ENCODE measurements at regions not wholly inside any gene's neighbourhood (a gene's known extent, or its start where the extent isn't known, plus 50 kb on each side); places are given as distances from the start of the nearest gene placed in this dataset.

DNA sequence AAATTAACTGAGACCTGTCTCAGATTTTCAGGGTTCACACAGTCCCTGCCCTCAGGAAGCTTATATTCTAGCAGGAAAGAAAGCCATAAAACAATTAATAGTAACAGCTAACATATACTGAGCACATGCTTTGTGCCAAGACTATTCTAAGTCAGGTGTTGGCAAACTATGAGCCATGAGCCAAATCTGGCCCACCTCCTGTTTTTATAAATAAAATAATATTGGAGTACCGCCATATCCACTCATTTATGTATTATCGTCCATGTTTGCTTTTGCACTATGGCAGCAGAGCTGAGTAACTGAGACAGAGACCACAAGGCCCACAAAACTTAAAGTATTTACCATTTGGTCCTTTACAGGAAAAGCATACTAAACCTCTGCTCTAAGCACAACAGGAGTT lies 83.3 kb upstream of the TRIO start:
- ATAC-seq (ENCODE audit: low FRiP score) (no peak), DNase-seq (ENCODE audit: low spot score) (no peak)
- TF ChIP-seq, protein P1, sequence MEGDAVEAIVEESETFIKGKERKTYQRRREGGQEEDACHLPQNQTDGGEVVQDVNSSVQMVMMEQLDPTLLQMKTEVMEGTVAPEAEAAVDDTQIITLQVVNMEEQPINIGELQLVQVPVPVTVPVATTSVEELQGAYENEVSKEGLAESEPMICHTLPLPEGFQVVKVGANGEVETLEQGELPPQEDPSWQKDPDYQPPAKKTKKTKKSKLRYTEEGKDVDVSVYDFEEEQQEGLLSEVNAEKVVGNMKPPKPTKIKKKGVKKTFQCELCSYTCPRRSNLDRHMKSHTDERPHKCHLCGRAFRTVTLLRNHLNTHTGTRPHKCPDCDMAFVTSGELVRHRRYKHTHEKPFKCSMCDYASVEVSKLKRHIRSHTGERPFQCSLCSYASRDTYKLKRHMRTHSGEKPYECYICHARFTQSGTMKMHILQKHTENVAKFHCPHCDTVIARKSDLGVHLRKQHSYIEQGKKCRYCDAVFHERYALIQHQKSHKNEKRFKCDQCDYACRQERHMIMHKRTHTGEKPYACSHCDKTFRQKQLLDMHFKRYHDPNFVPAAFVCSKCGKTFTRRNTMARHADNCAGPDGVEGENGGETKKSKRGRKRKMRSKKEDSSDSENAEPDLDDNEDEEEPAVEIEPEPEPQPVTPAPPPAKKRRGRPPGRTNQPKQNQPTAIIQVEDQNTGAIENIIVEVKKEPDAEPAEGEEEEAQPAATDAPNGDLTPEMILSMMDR (IDR thresholded peaks at IDR 0.05): no peak

DNA sequence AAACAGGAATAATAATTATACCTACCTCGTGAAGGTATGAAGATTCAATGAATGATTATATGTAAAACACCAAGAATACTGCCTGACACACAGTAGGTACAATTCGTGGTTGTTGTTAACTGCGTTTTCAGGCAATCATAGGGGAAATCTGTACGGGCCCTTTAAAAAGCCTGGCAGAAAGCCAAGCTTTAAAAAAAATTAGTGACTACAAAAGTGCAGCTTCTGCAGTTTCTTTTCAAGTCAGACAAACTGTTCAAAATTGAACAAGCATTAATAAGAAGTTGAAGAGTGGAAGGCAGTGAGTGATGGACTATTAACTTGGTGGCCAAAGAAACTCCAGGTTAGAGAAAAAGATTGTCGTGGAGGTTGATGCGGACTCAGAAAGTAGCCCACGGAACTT lies 85.9 kb upstream of the TRIO start:
- no peak for ATAC-seq (ENCODE audit: low FRiP score)
- no peak for DNase-seq (ENCODE audit: low spot score)
- TF ChIP-seq, protein P1 (IDR thresholded peaks at IDR 0.05): no peak

DNA sequence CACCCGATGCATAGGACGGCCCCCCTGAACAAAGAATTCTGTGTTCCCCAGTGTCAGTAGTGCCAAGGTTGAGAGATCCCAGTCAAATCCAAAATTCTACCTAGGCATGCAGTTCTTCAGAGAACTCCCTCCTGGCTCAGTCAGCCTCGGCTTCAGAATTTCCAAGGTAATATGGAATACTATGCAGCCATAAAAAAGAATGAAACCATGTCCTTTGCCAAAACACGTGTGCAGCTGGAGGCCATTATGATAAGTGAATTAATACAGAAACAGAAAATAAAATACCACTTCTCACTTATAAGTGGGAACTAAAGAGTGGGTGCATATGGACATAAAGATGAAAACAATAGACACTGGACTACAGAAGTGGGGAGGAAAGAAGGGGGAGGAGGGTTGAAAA lies 87.1 kb upstream of the TRIO start:
- TF ChIP-seq, protein P1 (IDR thresholded peaks at IDR 0.05): no peak
- ATAC-seq (ENCODE audit: low FRiP score) (no peak), DNase-seq (ENCODE audit: low spot score) (no peak)

DNA sequence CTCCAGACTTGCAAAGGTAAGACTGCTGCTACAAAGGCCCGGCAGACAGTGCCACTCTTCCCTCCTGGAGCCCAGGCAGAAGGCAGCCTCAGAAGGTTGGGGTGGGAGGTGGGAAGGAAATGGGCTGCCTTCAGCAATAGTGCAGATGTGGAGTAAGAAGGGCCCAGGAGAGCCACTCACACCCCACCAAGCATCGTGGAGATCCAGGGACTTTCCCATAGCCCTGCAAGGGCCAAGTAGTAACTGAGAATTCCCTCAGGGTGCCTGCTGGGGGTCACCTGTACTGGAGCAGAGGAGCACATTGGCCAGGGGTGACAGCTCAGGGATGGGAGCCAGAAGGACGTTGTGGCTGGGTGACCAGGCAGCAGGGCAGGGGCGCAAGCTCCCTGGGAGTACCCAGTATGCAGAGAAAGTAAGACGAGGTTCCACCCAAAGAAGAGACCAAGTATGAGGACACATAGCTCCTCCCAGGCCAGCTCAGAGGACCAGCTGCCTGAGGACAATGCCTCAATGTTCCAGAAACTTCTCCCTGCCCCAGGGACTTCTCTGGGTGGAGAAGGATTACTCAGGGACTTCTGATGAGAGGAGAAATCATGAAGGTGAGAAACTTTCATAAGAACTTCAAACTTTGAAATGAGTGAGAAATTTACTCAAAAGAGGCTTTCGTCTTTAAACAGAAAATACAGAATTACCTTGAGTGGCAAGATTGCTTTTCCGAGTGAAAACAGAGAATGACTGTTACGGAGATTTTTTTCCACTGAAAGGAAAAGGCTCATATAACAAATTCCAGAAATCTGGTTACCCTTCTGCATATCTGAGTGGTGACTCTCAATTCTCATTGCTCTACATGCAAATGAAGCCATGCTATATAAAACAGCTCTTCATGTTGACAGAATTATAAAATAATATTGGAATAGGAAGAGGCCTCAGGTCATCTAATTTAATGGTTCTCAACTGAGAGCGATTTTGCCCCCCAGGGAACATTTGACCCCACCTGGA lies 87.9 kb upstream of the TRIO start:
- TF ChIP-seq, protein P1 (IDR thresholded peaks at IDR 0.05): no peak
- DNase-seq (ENCODE audit: low spot score): no peak
- no peak for ATAC-seq (ENCODE audit: low FRiP score)

DNA sequence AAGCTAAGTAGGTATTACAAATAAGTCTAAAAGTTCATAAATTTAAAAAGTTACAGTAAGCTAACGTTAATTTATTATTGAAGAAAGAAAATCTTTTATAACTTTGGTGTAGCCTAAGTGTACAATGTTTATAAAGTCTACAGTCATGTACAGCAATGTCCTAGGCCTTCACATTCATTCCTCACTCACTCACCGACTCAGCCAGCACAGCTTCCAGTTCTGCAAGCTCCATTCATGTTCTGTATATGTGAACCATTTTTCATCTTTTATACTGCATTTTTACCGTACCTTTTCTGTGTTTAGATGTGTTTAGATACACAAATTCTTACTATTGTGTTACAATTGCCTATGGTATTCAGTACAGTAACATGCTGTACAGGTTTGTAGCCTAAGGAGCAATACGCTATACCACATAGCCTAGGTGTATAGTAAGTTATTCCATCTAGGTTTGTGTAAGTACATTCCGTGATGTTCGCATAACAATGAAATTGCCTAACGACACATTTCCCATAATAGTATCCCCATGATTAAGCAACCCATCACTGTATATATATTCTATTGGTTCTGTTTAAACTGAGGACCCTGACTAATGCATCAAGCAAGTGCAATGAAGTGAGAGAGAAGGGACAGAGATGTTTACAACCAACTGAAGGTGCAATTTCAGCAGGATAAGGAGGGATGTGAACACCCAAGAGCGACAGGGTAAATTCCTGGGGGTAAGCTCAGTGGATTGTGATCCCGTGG lies 88.9 kb upstream of the TRIO start:
- ATAC-seq (ENCODE audit: low FRiP score): no peak
- no peak for DNase-seq (ENCODE audit: low spot score)
- TF ChIP-seq, protein P1 (IDR thresholded peaks at IDR 0.05): no peak

DNA sequence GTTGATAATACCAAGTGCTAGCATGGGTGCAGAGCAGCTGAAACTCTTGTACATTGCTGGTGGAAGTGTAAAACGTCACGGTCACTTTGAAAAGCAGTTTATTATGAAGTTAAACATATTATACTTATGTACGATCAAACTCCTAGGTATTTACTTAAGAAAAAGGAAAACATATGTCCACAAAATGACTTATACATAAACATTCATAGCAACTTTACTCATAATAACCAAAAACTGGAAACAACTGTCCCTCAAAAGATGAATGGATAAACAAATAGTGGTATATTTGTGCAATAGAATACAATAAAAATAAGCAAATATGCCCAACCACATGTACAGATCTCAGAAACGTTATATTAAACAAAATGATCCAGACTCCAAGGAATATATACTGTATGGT lies 92.3 kb upstream of the TRIO start:
- TF ChIP-seq, protein P1 (IDR thresholded peaks at IDR 0.05): no peak
- ATAC-seq (ENCODE audit: low FRiP score) (no peak), DNase-seq (ENCODE audit: low spot score) (no peak)
